ENCODE measurements at regions not wholly inside any gene's neighbourhood (a gene's known extent, or its start where the extent isn't known, plus 50 kb on each side); places are given as distances from the start of the nearest gene placed in this dataset.

DNA sequence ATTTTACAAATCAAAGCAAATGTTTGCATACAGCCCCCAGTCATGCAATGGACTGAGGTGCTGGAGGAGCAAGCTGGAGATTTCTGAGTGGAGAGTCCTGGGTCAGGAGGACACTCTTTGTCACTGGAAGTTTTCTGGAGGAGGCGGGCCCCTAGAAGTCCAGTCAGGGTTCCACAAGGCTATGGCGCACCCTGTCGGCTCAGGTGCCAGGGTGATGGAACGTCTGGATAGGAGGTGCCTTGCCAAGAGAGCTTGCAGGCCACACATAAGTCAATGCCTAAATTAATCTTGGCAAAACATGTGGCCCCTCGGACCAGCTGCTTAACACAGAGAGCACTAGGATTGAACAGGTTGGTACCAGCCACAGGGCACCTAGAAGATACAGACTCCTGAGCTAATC is 174.7 kb upstream of the CADM1 start:
- Histone ChIP-seq H3K4me3 (ENCODE audit: low read length) (no peak overlapping the region), H3K36me3 (ENCODE audit: control insufficient read depth, low read depth, low read length) (no peaks in the 10 kb centered on the region), H3K9ac (ENCODE audit: low read length) (no peak overlapping the region), H3K4me1 (ENCODE audit: control insufficient read depth, low read depth, low read length) (peaks cover 14% of the 10 kb centered on the region), H3K27ac (ENCODE audit: low read length) (no peak overlapping the region), H3K27me3 (ENCODE audit: control insufficient read depth, insufficient read depth, low read length) (no peaks in the 10 kb centered on the region), H3K9me3 (ENCODE audit: control insufficient read depth, low read depth, low read length) (no peaks in the 10 kb centered on the region)

DNA sequence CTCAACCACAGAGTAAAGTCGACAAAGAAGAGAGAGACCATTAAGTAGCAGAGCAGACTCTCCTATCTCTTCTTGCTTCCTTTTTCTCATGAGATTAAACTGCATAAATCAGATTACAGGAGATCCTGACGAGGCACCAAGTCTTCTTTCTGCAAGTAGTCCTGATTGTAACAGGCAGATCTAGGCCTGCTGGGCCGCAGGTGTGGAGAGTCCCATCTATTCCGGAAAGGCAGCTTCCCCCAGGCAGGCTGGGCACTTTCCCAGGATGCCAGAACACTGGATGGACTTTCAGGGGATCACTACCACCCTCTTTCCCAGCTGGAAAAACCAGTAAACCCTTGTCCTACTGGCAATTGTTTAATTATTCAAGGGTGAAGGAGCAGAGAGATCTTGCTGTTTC is 173.0 kb upstream of the CADM1 start:
- H3K36me3 ChIP-seq (ENCODE audit: control insufficient read depth, low read depth, low read length) = no peaks in the 10 kb centered on the region
- no peak overlapping the region for H3K9ac ChIP-seq (ENCODE audit: low read length)
- no peaks in the 10 kb centered on the region for H3K27me3 ChIP-seq (ENCODE audit: control insufficient read depth, insufficient read depth, low read length)
- H3K4me1 ChIP-seq (ENCODE audit: control insufficient read depth, low read depth, low read length) = peaks cover 14% of the 10 kb centered on the region
- no peaks in the 10 kb centered on the region for H3K9me3 ChIP-seq (ENCODE audit: control insufficient read depth, low read depth, low read length)
- no peak overlapping the region for H3K4me3 ChIP-seq (ENCODE audit: low read length)
- H3K27ac ChIP-seq (ENCODE audit: low read length) = no peak overlapping the region

DNA sequence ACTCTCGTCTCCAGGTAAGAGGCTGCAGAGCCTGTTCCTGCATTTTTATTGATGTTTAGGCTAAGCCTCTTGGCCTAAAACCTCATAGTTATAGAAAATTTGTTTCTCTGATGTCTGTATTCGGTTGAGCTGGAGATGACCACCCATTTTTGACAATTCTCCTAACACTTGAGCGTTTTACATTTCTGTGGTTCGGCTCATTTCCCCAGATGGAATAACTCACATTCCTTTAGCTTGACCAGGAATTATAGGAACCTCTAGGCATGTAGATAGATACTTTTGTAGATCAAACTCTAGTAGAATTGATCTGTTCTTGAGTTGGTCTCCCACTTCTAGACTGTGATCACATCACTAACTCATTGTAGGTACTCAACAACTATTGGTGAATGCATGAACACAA is 172.6 kb upstream of the CADM1 start:
- Histone ChIP-seq H3K4me3 (ENCODE audit: low read length) (no peak overlapping the region), H3K36me3 (ENCODE audit: control insufficient read depth, low read depth, low read length) (no peaks in the 10 kb centered on the region), H3K27ac (ENCODE audit: low read length) (no peak overlapping the region), H3K9ac (ENCODE audit: low read length) (no peak overlapping the region), H3K4me1 (ENCODE audit: control insufficient read depth, low read depth, low read length) (peaks cover 14% of the 10 kb centered on the region), H3K27me3 (ENCODE audit: control insufficient read depth, insufficient read depth, low read length) (no peaks in the 10 kb centered on the region), H3K9me3 (ENCODE audit: control insufficient read depth, low read depth, low read length) (no peaks in the 10 kb centered on the region)

DNA sequence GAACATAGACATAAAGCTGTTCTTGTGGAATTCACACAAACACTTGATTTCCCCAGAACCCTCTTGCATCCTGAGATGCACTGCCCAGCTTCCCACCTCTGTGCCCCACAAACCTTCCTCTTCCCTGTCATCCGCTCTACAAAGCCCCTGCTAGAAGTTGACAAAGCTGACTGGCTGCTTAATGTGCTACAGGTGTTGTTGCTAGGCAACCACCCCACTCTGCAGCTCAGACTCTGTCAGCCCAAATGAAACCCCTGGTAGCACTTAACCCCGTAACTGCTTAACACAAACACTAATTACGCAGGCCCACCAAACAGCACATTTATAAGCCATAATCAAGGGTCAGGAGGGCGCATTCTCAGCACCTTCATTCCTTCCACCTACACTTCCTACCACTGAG is 172.0 kb upstream of the CADM1 start:
- H3K27ac ChIP-seq (ENCODE audit: low read length) = no peak overlapping the region
- no peaks in the 10 kb centered on the region for H3K27me3 ChIP-seq (ENCODE audit: control insufficient read depth, insufficient read depth, low read length)
- peaks cover 14% of the 10 kb centered on the region for H3K4me1 ChIP-seq (ENCODE audit: control insufficient read depth, low read depth, low read length)
- no peak overlapping the region for H3K9ac ChIP-seq (ENCODE audit: low read length)
- H3K36me3 ChIP-seq (ENCODE audit: control insufficient read depth, low read depth, low read length) = no peaks in the 10 kb centered on the region
- no peaks in the 10 kb centered on the region for H3K9me3 ChIP-seq (ENCODE audit: control insufficient read depth, low read depth, low read length)
- H3K4me3 ChIP-seq (ENCODE audit: low read length) = no peak overlapping the region

- Histone ChIP-seq H3K9me3 (ENCODE audit: control insufficient read depth, low read depth, low read length) (no peaks in the 10 kb centered on the region), H3K27ac (ENCODE audit: low read length) (no peak overlapping the region), H3K27me3 (ENCODE audit: control insufficient read depth, insufficient read depth, low read length) (no peaks in the 10 kb centered on the region), H3K9ac (ENCODE audit: low read length) (no peak overlapping the region), H3K4me3 (ENCODE audit: low read length) (no peak overlapping the region), H3K4me1 (ENCODE audit: control insufficient read depth, low read depth, low read length) (peaks cover 14% of the 10 kb centered on the region), H3K36me3 (ENCODE audit: control insufficient read depth, low read depth, low read length) (no peaks in the 10 kb centered on the region)
Measured at GRCh38 chr11:115674937-115675544, 170.8 kb upstream of the CADM1 start.

DNA sequence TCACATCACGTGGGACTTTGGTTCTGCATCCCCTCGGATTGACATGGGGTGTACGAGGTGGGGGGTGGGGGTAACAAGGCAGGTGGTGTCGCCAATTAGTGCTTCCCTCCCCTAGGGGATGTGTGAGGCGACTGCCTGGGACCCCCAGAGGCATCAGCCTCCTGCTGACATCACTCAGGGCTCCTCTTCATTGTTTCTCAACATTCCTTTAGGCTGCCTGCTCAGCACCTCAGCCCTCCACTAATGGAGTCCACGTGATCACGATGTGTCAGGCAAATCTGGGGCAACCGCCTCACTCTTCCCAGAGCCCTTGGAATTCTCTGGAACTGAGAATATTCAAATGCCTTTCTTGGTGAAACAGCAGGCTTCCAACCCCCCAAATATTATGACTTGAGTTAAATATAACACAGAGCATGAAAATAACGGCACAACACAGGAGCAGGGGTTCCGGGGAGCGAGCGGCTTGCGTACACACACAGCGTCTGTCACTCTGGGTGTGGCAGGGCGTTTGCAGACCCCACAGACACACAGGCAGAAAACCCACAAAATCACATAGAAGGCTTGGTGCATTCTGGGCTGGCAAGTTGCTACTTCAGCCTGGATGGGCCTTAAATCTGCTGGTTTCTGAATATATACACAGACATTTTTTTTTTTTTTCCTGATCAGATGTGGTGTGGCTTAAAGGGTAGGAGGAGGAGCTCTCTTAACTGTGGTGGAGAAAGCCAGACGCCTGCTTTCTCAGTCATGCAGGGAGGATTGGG is 170.1 kb upstream of the CADM1 start:
- Histone ChIP-seq H3K4me1 (ENCODE audit: control insufficient read depth, low read depth, low read length) (peaks cover 14% of the 10 kb centered on the region), H3K36me3 (ENCODE audit: control insufficient read depth, low read depth, low read length) (no peaks in the 10 kb centered on the region), H3K9ac (ENCODE audit: low read length) (no peak overlapping the region), H3K27ac (ENCODE audit: low read length) (no peak overlapping the region), H3K4me3 (ENCODE audit: low read length) (no peak overlapping the region), H3K27me3 (ENCODE audit: control insufficient read depth, insufficient read depth, low read length) (no peaks in the 10 kb centered on the region), H3K9me3 (ENCODE audit: control insufficient read depth, low read depth, low read length) (no peaks in the 10 kb centered on the region)

DNA sequence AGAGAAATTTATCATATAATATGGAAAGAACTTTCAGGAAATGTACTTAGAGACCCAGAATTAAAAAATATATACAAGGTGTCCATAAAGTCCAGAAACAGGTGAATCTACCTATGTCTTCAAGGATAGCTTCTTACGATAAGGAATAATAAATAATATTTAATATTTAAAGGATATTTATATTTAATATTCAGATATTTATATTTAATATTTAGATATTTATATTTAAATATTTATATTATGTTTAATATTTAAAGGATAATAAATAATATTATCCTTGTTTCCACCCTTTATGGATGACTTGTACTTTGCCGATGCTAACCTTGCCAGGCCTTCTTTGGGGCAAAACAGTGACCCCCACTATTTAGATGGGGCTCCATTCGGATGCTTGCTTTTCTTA is 169.5 kb upstream of the CADM1 start:
- H3K4me3 ChIP-seq (ENCODE audit: low read length) = no peak overlapping the region
- no peak overlapping the region for H3K27ac ChIP-seq (ENCODE audit: low read length)
- no peaks in the 10 kb centered on the region for H3K27me3 ChIP-seq (ENCODE audit: control insufficient read depth, insufficient read depth, low read length)
- no peaks in the 10 kb centered on the region for H3K36me3 ChIP-seq (ENCODE audit: control insufficient read depth, low read depth, low read length)
- H3K9ac ChIP-seq (ENCODE audit: low read length) = no peak overlapping the region
- no peaks in the 10 kb centered on the region for H3K9me3 ChIP-seq (ENCODE audit: control insufficient read depth, low read depth, low read length)
- H3K4me1 ChIP-seq (ENCODE audit: control insufficient read depth, low read depth, low read length) = peaks cover 14% of the 10 kb centered on the region

GRCh38 chr11:115672999-115673411 is 168.8 kb upstream of the CADM1 start:
- Histone ChIP-seq H3K27me3 (ENCODE audit: control insufficient read depth, insufficient read depth, low read length) (no peaks in the 10 kb centered on the region), H3K4me3 (ENCODE audit: low read length) (no peak overlapping the region), H3K9ac (ENCODE audit: low read length) (no peak overlapping the region), H3K27ac (ENCODE audit: low read length) (no peak overlapping the region), H3K9me3 (ENCODE audit: control insufficient read depth, low read depth, low read length) (no peaks in the 10 kb centered on the region), H3K4me1 (ENCODE audit: control insufficient read depth, low read depth, low read length) (peaks cover 14% of the 10 kb centered on the region), H3K36me3 (ENCODE audit: control insufficient read depth, low read depth, low read length) (no peaks in the 10 kb centered on the region)

DNA sequence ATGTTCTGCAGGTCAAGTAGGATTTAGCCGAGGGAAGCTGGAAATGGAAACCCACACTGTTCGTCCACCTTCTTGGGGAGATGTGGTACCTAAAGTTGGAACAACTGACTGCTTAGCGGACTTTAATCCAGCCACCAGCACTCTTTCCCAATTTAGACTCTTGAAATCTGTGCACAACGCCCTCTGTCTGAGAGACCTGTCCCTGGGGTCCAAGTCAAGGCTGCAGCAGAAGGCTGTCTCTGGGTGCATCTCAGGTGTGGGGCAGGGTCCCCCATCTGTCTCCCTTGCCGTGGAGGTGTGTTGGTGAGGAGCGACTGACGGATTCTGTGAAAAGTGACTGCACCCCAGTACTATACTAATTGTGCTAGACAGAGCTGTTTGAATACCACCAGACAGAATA is 168.2 kb upstream of the CADM1 start:
- H3K9ac ChIP-seq (ENCODE audit: low read length) = no peak overlapping the region
- peaks cover 14% of the 10 kb centered on the region for H3K4me1 ChIP-seq (ENCODE audit: control insufficient read depth, low read depth, low read length)
- H3K27me3 ChIP-seq (ENCODE audit: control insufficient read depth, insufficient read depth, low read length) = no peaks in the 10 kb centered on the region
- H3K4me3 ChIP-seq (ENCODE audit: low read length) = no peak overlapping the region
- no peaks in the 10 kb centered on the region for H3K36me3 ChIP-seq (ENCODE audit: control insufficient read depth, low read depth, low read length)
- H3K27ac ChIP-seq (ENCODE audit: low read length) = no peak overlapping the region
- no peaks in the 10 kb centered on the region for H3K9me3 ChIP-seq (ENCODE audit: control insufficient read depth, low read depth, low read length)

GRCh38 chr11:115670538-115671205 is 166.5 kb upstream of the CADM1 start:
- H3K9me3 ChIP-seq (ENCODE audit: control insufficient read depth, low read depth, low read length) = no peaks in the 10 kb centered on the region
- H3K27ac ChIP-seq (ENCODE audit: low read length) = no peak overlapping the region
- no peak overlapping the region for H3K9ac ChIP-seq (ENCODE audit: low read length)
- H3K27me3 ChIP-seq (ENCODE audit: control insufficient read depth, insufficient read depth, low read length) = no peaks in the 10 kb centered on the region
- no peaks in the 10 kb centered on the region for H3K36me3 ChIP-seq (ENCODE audit: control insufficient read depth, low read depth, low read length)
- no peak overlapping the region for H3K4me3 ChIP-seq (ENCODE audit: low read length)
- peaks cover 7% of the 10 kb centered on the region for H3K4me1 ChIP-seq (ENCODE audit: control insufficient read depth, low read depth, low read length)

DNA sequence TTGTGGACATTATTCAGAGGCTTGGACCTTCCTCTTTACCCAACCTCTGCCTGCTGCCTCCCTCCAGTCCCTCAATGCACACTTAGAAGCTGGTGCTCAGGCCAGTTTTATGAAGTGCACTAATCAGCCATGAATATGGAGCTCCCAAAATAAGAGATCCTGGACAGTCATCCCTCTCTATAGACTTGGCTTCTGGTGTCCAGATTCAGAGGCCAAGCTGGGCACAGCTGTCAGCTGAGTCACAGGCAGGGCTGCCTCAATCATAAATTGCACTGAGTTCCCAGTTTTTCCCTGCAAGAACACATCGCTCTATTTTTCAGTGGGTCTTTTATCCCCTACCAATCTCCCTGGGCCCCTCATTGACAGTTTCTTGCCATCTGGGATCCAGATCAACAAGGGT is 161.7 kb upstream of the CADM1 start:
- Histone ChIP-seq H3K9ac (ENCODE audit: low read length) (no peak overlapping the region), H3K36me3 (ENCODE audit: control insufficient read depth, low read depth, low read length) (no peaks in the 10 kb centered on the region), H3K4me3 (ENCODE audit: low read length) (no peak overlapping the region), H3K4me1 (ENCODE audit: control insufficient read depth, low read depth, low read length) (no peaks in the 10 kb centered on the region), H3K27ac (ENCODE audit: low read length) (no peak overlapping the region), H3K9me3 (ENCODE audit: control insufficient read depth, low read depth, low read length) (no peaks in the 10 kb centered on the region), H3K27me3 (ENCODE audit: control insufficient read depth, insufficient read depth, low read length) (peaks cover 17% of the 10 kb centered on the region)

All from iPS-18a (cell line).